GM21576 (cell line): ENCODE measurements at regions not wholly inside any gene's neighbourhood (a gene's known extent, or its start where the extent isn't known, plus 50 kb on each side); places are given as distances from the start of the nearest gene placed in this dataset.
"Not testable (repeated sequence)": the region's sequence is repeated elsewhere in the genome, so short reads cannot be mapped to it uniquely, and the experiment has no call there.

Experiments
- ATAC-seq: cut with Tn5 transposase; IDR thresholded peaks from one replicate; pipeline ENCODE4 v1.9.1; 2021; ENCODE audit warnings: mild to moderate bottlenecking, moderate library complexity; ENCODE audit not compliant: unreplicated experiment

- ATAC-seq, result not testable (repeated sequence)
Measured at GRCh38 chrX:131696989-131697388, 153.1 kb downstream of the OR13H1 start.

DNA sequence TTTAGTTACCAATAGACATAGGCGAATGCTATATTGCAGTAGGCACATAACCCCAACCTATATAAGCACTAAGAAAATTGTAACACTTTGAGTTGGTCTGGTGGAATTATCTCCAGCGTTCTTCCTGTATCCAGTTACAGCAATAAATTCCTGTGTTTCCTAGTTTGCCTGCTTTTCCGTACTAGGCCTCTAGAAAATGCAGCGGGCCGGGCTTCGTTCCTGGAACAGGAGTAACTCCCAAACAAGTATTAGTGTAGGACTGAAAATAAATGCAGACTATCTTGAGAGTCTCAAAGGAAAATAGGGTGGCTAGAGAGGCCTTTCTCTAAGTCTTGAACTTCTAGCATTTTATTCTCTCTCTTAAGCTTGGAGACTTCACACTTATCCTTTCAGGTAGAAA is 159.8 kb downstream of the OR13H1 start:
- no peak for ATAC-seq

DNA sequence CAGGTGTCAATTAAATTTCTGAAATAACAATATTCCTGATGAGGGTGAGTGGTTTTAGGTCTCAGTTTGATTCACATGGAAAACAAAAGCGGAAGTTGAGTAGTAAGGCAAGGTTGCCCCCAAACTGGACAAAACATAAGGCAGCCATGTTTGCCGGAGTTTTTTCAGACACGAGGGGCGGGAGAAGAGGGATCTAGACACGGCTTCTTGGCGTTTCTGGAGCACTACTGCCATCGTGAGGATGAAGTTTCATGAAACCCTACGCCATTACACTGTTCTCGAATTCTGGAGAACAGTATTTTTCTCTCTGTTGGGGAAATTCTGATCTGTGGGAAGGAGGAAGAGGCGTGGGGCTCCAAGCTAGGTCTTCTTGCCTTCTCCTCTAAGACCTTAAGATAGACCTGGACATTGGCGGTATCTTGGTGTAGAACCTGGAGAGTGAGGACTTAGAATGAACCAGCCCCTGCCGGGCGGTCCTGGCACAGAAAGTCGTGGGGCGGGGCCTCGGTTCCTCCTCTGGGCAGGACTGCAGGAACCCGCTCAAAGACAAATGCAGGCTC is 160.3 kb downstream of the OR13H1 start:
- ATAC-seq, result peak; percentile 69

DNA sequence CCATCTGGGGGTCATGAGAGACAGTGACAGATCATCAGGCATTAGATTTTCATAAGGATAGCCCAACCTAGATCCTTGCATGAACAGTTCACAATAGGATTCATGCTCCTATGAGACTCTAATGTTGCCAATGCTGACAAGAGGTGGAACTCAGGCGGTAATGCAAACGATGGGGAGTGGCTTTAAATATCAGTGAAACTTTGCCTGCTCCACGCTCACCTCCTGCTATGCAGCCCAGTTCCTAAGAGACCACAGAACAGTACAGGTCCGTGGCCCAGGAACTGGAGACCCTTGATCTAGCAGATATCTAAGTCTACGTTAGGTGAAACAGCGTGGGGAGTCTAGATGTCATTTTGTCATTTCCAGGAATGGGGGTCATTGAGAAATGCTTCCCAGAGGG is 165.7 kb downstream of the OR13H1 start:
- no peak for ATAC-seq

DNA sequence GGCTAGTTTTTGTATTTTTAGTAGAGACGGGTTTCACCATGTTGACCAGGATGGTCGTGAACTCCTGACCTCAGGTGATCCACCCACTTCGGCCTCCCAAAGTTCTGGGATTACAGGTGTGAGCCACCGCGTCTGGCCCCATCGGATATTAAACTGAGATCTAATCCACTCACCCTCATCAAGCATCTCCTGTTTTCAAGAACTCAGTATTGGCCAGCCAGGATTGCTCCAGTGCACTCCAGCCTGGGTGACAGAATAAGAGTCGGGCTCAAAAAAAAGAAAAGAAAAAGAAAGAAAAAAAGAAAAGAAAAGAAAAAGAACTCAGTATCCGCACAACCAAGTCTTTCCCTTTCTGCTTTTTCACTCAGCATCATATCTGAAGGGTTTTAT is 167.6 kb downstream of the OR13H1 start:
- ATAC-seq, result no peak

- ATAC-seq, result no peak
Measured at GRCh38 chrX:131723646-131724045, 179.8 kb downstream of the OR13H1 start.

- ATAC-seq, result no peak
Measured at GRCh38 chrX:131724292-131724691, 180.4 kb downstream of the OR13H1 start.

DNA sequence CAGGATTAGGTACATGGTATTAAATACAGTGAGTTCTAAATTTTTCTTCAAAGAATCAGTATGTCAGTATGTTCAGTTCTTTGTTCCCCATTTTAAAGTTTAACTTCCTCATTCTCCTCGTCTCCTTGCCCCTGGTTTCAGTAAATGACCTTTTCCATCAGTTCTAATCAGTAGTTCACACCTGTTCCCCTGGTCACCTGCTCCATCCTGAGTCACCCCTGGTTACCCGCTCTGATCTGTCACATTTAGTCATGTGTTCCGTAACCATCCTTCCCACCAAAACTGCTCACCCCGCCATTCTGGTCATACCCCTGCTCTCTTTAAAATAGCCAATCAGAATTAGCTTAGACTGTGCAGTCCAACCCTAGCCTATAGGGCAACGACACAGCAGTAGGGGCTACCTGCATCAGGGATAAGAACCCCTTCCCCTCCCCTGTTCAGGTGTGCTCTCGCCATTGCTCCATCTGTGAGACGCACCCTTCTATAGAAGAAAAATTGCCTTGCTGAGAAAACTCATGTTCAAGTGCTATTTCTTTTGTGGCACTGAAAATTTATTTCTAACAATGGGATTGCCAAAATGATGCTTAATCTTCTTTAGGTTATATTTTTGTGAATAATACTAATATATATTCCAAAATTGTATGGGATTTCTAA is 181.3 kb downstream of the OR13H1 start:
- no peak for ATAC-seq

- ATAC-seq, result no peak
Measured at GRCh38 chrX:131727778-131728177, 183.9 kb downstream of the OR13H1 start.

DNA sequence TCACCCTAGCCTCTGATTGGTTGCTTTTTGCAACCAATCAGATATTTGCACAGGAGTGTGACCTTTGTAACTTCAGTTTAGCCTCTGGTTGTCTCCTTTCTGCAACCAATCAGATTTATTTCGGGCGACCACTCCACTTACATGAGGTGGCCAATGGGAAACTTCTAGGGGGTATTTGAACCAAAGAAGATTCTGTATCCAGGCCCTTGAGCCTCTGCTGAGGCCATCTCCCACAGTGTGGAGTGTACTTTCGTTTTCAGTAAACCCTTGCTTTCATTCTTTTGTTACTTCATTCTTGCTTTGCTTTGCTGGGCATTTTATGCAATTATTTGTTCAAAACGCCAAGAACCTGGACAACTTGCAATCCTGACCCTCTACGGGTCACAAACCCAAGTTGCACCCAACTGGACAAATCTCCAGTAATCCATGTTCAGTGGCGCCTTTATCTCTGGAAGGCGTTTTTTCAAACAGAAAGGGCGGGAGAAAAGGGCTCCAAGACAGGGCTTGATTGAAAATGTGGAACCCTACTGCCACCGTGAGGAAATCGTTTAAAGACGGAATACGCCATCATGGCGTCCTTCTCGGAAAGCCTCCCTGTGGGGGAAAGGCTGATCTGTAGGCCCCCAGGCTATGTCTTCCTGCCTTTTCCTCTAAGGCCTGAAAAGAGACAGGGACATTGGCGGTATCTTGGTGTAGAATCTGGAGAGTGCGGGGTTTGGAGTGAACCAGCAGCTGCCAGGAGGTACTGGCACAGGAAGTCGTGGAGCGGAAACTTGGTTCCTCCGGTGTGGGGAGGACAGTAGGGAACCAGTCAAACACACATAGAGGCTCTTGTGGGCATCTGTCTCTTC is 184.6 kb downstream of the OR13H1 start:
- ATAC-seq, result peak; percentile 55

GRCh38 chrX:131729295-131729694 is 185.4 kb downstream of the OR13H1 start:
- peak; percentile 51 for ATAC-seq

- ATAC-seq, result peak; percentile 80
Measured at GRCh38 chrX:131734621-131735020, 190.7 kb downstream of the OR13H1 start.

DNA sequence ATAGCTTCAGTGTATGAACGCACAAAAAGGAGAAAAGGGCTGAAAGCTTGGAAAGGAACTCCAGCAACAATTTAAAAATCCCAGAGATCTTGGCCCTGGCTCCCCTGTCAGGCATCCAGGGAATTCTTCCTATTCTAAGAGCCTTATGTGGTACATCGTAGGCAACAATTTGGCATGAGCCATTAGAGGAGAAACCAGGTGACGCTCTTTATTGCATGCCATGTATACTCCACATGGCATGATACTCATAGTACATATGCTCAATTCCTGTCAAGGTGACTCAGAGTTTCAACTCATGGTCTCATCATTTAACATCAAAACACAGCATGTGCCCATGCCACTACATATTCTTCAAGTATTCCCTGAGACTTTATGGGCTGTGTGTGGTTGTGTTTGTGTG is 191.3 kb downstream of the OR13H1 start:
- no peak for ATAC-seq

DNA sequence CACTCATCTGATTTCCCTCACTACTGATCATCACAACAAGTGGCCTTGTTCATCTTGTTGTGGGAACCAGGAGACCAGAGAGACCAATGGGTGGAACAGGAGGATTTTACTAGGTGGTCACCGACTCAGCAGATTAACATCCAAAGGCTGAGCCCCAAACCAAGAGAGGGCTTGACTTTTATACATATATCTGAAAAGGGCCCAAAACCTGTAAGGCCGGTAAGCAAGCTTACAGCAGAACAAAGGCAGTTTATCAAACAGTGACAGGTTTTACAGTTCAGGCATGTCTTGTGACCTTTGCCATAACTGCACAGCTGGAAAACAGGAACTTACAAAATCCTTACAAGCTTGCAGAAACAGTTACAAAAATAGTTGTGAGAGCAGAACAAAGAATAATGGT is 195.9 kb downstream of the OR13H1 start:
- ATAC-seq, result no peak

GRCh38 chrX:131741103-131741581 is 197.3 kb downstream of the OR13H1 start:
- ATAC-seq, result peak; percentile 55

GRCh38 chrX:131745942-131746489 is 202.1 kb downstream of the OR13H1 start:
- ATAC-seq, result no peak

DNA sequence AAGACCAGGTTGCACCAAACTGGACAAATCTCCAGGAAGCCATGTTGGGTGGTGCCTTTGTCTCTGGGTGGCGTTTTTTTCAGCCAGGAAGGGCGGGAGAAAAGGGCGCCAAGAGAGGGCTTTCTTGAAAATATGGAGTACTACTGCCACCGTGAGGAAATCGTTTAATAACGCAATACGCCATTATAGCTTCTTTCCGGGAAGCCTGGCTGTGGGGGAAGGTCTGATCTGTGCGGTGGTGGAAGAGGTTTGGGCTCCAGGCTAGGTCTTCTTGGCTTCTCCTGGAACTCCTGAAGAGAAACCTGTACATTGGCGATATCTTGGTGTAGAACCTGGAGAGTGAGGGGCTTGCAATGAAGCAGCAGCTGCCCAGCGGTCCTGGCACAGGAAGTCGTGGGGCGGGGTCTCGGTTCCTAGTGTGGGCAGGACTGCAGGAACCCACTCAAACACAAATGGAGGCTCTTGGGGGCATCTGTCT is 202.7 kb downstream of the OR13H1 start:
- ATAC-seq, result peak; percentile 46

DNA sequence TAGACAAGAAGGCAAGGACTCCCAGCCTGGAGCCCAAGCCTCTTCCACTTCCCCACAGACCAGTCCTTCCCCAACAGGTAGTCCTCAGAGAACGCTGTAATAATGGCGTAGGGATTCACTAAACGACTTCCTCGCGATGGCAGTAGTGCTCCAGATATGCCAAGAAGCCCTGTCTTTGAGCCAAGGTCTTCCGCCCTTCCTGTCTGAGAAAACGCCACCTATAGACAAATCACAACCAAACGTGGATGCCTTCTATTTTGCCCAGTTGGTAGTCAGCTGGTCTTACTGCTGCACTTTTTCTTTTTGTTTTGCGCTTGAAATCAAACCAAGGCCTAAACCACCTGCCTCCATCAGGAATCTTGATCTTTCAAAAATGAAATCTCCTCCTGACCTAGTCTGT is 203.3 kb downstream of the OR13H1 start:
- peak; percentile 45 for ATAC-seq

GRCh38 chrX:131752493-131753198 is 208.8 kb downstream of the OR13H1 start:
- peak; percentile 45 for ATAC-seq

DNA sequence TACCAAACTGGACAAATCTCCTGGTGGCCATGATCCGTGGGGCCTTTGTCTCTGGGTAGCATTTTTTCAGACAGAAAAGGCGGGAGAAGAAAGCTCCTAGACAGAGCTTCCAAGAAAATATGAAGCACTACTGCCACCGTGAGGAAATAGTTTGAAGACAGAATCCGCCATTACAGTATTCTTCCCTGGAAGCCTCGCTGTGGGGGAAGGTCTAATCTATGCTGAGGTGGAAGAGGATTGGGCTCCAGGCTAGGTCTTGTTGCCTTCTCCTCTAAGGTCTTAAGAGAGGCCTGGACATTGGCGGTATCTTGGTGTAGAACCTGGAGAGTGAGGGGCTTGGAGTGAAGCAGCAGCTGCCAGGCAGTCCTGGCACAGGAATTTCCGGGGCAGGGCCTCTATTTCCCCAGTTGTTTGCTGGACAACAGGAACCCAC is 218.9 kb downstream of the OR13H1 start:
- peak; percentile 48 for ATAC-seq

DNA sequence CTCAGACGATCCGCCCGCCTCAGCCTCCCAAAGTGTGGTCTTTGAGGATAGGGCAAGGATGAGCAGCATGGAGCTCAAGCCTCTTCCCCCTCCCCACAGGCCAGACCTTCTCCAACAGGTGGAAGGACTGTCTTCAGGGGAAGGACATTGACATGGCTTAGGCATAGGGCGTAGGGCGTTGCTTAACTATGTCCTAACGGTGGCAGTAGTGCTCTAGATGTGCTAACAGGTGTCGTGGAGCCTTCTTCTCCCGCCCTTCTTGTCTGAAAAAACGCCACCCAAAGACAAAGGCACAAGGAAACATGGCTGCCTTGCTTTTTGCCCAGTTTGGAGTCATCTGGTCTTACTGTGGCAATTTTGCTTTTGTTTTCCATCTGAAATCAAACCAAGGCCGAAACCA is 219.8 kb downstream of the OR13H1 start:
- ATAC-seq, result peak; percentile 75
